CMK (cell line): ENCODE measurements at regions not wholly inside any gene's neighbourhood (a gene's known extent, or its start where the extent isn't known, plus 50 kb on each side); places are given as distances from the start of the nearest gene placed in this dataset.

Experiments
- DNase-seq: peaks from one replicate; pipeline ENCODE4 v3.0.0-alpha.2; 2010; ENCODE audit warnings: low read depth

DNA sequence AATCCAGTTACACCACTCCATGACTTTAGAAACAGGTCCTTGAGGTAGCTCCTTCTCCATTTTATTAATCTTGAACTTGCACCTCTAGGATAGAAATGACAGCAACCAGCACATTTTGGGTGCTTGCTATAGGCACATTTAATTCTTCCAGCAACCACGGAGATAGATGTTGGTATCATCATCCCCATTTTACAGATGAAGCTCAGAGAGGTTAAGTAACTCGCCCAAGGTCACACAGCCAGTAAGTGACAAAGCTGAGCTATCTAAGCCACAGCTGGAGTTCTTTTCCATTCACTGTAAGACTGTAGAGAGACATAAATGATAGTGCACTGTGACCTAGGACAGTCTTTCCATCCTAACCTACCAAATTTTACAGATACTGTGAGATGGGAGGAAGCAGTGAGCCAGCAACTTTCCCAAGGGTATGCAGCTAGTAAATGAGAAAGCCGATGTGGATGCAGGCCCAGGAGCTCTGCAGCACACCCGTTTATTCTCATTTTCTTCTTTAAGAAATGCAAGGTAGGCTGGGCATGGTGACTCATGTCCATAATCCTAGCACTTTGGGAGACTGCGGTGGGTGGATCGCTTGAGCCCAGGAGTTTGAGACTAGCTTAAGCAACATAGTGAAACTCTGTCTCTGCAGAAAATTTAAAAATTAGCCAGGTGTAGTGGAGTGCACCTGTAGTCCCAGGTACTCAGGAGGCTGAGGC, 103.2 kb downstream of the TBX5 start:
- no peak for DNase-seq

DNA sequence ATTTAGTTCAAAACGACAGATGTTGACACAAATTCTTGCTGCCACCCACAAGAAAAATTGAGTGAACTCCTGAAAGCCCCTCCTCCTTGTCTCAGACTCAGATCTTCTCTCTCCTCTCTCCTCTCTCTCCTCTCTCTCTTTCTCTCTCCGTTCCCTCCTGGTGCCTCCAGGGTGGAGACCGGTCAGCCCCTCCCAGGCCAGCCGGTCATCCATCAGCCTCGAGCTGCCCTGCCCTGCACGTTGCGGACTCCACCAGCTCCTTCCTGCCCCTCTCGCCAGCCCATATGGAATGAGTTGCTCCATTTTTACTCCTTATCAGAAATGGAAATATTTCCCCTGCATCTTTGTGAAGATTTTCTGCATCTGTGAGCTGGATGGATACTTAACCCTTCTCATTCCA, 103.8 kb downstream of the TBX5 start:
- DNase-seq, result no peak

DNA sequence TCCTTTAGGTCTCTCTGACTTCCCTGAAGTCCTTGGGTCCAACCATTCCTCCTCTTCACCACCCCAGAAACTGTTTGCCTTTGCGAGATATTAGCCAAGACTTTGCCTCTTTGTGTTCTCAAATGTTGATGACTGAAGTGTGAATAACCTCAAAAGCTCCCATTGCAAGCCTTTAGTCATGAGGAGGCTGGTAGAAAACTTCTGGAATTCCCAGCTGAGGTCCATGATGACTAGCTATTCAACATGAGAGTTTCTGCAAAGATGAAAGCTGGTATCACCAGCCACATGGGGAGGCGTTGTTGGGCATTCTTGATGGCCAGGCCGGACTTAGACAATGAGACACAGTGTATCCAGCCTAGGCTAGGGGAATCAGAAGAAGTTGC, 111.7 kb downstream of the TBX5 start:
- no peak for DNase-seq

DNA sequence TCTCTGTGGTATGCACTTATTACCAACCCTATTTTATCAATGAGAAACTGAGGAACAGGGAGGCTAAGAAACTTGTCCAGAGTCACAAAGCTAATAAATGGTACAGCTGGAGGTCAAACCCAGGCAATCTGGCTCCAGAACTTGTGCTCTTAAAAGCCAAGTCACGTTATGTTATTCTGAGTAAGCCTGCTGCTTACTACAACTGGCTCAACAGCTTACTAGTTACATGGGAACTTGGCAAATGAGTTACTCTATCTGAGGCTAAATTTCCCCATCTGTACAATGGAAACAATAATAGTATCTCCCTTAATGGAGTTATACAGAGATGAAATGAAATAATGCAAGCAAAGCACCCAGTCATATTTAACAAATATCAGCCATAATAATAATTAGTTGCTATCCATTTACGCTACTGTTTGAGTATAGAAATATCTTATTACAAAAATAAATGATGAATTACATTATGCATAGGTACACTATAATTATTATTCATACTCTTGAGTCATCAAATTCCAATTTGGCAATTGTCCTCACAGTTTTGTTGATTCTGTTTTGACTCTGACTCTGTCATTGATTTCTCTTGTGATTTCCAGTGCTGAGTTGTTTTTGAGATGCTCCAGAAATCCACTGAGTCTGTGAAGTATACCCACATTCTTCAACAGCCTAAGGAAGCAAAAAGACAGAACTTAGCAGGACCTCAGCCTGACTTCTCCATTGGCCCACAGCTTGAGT, 112.2 kb downstream of the TBX5 start:
- DNase-seq, result no peak

DNA sequence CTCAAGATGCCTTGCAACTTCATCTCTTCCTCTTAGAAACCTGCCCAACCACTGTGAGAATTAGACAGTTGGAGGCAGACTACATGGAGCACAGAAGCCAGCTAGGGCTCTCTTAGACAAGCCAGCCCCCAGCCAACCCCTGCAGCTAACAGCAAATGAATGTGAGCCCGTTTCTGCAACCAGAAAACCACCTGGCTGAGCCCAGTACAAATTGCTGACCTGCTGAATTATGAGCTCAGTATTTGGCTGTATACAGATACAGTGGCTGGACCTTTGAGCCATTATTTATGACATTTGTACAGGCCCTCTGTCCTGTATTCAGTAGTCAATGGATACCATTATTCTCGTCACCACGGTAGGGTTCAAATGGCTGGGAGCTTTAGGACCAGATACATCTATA, 112.9 kb downstream of the TBX5 start:
- DNase-seq, result no peak

DNA sequence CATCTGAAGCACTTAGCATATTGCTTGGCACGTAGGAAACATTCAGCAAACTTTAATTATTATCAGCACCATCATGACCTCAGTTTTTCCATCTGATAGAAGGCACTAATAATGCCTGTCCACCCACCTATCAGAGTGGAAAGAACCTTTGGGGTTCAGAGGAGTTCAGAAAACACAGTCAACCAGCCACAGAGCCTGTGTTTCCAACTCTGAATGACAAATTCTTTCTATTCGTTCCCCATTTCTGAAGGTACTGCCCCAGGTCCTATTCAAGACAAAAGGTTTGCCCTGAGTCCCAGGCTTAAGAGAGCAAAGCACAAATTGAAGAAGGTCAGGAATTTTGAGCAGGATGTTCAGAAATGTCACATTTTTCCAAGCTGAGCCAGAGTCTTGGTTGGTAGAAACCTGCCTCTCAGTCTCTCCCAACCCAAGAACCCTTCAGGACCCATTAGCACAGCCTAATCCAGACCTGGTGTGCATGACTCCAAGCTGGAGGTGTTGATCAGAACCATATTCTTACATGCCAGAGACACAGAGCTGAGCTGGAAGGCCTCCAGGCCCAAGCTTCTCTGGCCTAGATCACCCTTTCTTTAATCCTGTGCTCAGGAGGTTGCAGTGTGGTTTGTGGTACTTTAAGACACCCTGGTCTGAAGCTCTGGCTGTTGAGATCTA, 114.4 kb downstream of the TBX5 start:
- DNase-seq, result no peak

DNA sequence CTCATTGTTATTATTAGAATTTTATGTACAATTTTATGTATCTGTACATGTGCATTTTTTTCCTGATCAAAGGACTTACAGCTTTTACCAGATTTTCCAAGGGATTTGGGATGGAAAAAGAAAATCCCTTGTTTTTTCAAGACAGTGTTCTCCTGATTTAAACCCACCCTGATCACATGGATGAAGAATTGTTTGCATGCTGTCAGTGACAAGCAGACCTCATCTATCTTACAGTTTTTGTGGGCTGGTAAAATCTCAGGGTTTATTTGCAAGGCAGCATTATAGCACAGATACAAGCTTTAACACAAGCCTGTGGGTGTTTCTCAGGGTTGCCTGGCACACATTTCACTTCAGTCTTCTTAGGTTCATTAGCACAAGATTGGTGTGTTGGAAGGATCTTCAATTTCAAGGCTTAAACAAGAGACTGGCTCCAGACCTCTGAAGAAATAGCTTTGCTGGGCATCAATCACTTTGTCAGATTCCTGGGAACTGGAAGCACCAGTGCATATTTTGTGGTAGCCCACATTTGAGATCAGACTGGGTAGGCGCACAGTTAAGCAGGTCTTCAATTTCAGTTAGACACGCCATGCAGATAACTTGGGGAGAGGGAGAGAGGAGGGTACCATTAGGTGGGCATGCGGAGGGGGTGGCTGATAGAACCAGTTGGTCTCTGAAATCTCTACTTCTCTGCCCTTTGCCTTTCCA, 118.0 kb downstream of the TBX5 start:
- DNase-seq, result no peak

DNA sequence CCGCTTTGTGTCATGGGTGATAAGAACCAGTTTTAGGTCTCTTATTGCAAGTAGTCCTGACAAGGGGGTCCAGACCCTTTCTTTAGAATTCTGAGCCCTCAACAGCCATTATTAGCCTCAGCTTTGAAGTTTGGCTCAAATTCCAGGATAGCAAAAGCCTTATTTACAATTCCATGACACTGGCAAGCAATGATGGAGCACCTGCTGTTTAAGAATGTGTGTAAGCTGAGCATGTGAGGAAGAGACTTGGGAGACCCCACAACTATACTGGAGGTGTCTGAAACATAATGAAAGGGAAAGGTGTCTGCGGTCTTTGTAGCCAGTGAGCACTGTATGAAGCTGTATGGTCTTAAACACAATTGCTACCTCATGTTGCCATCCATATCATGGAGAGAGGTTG, 119.8 kb downstream of the TBX5 start:
- DNase-seq, result no peak

DNA sequence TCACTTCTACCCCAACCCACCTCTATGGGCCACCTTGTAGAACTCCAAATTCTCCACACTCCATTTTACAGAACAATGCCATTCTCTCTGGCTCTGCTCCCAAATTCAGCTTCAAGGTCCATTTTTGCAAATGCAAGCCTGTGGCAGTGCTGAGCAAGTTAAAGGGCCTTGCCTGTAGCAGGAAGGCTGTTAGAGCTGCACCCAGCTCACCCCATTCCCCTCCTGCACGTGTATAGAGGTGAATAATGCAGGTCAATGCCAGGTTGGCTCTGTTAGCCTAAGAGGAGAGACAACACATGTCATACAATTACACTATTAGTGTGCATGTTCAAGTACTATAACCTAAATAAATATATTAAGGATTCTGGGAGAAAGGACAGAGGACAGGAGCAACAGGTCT, 120.4 kb downstream of the TBX5 start:
- DNase-seq, result no peak

DNA sequence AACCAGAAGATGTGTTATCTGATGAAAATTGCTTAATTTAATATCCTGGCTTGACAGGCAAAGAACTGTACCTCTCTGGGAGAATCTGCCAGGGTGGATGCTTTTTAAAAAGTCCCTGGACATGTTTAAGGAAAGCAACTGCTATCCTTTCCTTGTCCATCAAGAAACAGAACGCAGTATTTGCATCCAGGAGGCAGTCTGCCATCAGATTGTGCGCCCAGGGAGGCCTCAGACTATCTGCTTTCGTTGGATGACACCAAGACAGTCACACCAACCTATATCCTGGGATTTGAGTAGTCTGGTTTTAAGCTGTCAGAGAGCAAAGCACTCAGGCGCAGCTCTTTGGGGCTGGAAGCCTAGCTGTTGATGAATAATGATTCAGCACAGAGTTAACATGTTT, 121.9 kb downstream of the TBX5 start:
- no peak for DNase-seq

DNA sequence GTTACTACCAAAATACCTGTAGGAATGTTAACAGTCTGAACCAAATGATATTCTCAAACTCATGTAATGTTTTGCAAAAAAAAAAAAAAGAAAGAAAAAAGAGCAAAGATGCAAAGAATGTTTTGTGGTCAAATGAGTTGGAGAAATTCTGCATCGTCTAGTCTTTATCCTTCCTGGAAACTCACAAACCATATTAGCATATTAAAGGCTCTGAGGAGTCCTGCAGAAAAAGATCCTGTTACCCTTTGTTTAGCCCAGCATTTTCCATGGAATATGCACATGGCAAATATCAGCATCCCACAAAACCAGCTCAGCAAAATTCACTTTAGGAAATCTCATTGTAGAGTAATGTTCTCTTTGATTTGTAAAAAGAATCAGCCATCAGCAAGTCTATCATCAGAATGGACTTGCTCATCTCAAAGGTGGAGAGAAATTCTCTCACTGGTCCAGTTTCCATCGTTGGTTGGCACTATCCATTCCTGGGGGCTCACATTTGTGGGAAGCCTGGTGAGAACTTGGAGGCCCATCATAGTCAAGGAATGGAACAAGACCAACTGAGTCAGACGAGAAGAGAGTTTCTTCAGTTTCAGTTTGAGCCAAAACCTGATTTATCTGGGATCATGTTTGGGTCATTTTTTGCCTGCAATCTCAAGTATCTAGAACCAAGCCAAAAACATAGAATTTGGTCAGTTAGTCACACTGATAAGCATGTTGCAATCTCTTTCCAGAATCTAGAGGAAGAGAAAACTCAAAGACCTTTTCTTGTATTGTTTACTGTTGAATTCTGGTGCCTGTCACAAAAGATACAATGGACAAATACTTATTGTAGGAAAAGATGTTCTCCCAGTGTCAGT, 129.8 kb downstream of the TBX5 start:
- no peak for DNase-seq

DNA sequence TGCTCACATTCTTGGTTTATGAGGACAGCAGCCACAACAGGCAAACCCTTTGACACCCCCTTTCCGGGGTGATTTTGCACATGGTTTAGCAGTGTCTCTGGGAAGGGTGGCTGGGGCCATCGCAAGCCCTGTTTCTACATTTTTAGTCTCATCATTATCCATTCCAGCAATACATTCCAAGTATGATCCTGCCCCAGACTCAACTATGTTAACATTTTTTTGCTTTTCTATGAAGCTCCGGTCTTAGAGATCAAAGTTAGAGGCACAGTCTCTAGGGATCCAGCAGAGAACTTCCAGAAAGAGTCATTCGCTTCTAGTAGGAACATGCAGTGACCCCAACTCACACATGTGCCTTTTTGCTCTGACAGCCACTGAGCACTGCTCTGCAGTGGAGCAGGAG, 130.9 kb downstream of the TBX5 start:
- no peak for DNase-seq

DNA sequence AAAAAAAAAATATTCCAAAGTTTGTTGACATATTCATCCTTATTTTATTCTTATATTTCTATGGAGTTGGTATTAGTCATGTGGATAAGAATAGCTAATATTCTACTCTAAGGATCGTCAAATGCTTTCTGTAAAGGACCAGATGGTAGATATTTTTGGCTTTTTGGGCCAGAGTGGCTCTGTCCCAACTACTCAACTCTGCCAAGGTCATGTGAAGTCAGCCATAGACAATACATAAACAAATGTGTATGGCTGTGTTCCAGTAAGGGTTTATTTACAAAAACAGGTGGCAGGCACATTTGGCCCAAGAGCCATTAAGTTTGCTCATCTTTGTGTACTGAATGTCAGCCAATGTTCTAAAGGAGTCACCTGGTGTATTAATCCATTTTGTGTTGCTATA, 131.8 kb downstream of the TBX5 start:
- no peak for DNase-seq

DNA sequence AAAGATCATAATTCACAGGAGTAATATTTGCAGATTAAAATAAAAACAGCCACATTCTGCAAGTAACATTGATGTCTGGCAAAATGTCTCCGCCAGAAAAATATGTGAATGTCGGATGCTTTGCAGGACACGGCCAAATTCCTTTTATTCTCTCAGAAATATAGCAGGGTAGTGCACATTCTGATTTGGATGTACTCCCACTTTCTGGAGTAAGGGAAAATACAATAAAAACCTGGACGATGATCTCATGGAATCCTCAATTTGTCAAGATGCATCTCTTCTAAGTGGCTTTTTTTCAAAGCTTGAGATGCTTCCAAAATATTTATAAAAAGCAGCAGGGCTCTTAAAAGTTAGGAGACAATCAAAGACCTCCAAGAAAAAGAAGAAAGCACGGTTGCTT, 133.3 kb downstream of the TBX5 start:
- DNase-seq, result no peak

DNA sequence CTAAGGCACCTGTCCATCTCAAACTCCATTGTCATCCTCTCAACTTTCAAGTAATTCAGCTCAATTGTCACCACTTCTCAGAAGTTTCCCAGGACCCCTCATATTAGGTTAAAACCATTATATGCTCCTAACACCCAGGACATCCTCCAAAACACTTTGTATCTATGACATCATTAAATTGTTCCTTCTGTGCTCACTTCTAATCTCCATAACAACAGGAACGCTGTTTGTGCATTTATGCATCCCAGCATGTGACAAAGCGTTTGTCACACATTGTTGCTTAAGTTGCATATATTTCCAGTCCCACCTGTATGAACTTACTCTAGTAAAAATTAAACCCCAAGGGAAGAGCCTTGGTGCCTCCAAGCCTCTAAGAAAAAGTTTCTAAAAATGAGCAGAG, 133.9 kb downstream of the TBX5 start:
- DNase-seq, result no peak

DNA sequence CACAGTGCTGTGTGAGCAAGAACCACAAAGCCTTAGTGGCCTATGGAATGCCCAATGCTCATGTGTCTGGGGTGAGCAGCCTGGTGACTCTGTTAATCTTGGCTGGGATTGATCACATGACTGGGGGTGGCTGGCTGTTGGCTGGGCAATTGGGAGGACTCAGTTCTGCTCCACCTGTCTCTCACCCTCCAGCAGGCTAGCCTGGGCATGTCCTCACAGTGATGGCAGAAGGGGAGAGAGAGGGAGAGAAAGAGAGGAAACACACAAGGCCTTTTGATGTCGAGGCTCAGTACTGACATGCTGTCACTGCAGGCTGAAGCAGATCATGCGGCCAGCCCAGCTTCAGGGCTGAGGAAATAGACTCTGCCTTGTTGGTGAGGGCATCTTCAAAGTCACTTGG, 136.8 kb downstream of the TBX5 start:
- DNase-seq, result no peak

DNA sequence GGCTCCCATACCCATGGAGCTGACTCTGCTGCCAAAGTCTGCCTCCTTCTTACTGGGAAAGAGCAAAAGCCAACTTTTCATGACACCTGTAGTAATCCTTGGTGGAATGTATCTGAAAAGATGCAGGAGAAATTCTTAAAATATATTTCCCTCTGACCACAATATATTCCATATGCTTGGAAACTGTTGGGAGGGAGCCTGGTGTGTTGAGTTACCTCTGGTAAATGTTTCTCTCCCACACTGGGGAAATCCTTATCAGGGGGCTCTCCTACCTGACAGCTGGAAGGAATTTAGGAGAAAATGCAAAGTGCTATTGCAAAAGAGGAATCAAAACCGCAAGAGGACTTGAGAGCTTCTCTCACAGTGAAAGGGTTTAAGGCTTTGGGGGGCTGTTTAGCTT, 139.4 kb downstream of the TBX5 start:
- DNase-seq, result no peak

DNA sequence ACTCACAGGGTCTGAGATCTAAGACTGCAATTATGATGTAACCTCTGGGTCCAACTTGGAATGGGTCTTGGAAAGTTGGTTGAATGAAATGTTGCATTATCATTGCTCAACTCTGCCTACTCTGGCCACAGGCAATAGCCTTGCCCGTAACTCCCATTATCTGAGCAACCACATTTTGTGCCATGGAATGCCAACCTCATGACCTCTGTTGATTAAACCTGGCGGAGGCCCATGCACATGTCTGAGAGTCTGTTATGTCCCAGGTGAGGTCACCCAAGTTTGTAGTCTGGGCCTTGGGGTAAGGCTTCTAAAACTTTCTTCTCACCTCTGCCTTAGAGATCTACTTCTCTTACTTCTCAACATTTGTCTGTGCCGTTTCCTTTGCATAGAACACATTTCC, 140.9 kb downstream of the TBX5 start:
- no peak for DNase-seq

DNA sequence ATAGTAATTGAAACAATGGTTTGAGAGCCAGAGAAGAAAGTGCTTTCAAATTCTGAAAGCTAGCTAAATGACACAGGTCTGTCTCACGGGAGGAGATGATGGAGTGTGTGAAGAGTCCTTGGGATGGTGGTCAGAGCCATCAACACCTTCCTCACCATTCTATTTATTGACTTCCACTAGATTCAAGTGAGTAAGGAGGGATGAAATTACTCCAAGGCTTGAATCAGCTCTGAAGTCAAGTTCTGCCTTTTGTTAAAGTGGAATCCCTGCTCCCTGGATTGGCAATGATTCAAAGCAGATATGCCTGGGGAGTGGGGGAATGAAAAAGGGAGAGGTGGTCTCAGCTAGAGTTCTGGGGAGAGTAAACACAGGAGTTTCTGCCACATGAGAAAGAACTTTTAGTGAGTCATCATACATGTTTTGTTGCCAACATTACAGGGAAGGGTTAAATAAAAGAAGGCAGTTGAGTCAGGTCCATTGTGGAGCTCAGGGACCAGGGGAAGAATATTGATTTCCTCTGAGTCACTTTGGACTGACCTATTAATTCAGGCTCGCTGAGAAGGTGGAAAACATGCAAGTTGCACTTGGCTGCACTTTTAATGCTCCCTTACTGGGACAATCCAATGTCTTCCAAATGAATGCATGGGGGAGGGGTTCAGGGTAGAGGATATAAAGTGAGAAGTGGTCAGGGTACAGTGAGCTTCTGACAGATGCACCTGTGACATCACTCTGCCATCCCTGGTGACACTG, 142.7 kb downstream of the TBX5 start:
- no peak for DNase-seq

DNA sequence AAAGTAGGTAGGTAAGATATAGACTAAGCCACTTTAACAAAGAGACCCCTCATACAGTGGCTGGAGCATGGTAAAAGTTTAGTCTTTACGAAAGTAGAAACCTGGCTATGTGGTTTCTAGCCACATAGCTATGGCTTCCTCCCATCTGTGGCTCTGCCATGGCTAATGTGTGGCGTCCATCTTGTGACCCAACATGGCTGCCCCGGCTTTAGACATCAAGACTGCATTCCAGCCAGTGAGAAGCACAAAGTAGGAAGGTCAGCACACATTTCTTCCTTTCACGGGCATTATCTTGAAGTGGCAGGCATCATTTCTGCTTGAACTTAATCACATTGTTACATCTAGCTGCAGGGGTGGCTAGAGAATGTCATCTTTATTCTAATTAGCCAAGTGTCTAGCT, 148.3 kb downstream of the TBX5 start:
- no peak for DNase-seq

DNA sequence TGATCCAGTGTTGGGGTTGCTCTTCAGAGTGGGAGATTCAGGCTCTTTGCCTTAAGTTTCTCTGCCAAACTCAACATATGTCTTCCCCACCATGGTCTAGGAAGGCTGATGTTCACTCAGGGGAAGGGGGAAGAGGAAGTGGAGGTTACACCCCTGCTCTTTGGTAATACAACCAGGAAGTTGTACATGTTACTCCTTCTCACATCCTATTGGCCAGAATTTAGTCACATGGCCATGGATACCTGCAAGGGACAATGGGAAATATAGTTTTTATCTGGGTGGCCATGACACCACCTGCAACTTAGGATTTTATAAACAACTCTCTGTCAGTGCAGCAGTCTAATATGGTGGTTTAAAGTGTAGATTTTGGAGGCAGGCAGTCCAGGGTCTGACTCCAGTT, 150.9 kb downstream of the TBX5 start:
- DNase-seq, result no peak
